Activated T-helper 2 cell treated with anti-CD3 and anti-CD28 coated beads, Interferon-gamma antibody, Interleukin-2, Interleukin-4, amounts not matched to agents 10 μg/mL and 5 μg/mL and 100 μg/mL, durations not matched to agents 14 hours and 24 hours and 36 hours (primary cell): ENCODE measurements at regions not wholly inside any gene's neighbourhood (a gene's known extent, or its start where the extent isn't known, plus 50 kb on each side); places are given as distances from the start of the nearest gene placed in this dataset.
"Not testable (repeated sequence)": the region's sequence is repeated elsewhere in the genome, so short reads cannot be mapped to it uniquely, and the experiment has no call there.

Experiments used
- DNase-seq: peaks from one replicate; pipeline ENCODE4 v3.0.0; 2021; ENCODE audit warnings: low spot score
- H3K27ac Mint-ChIP-seq: one replicate; pipeline ENCODE4 v1.8.0; 2021; ENCODE audit warnings: mixed read lengths
- H3K27me3 Mint-ChIP-seq: one replicate; pipeline ENCODE4 v1.8.0; 2021; ENCODE audit warnings: low read depth, mixed read lengths
- H3K36me3 Mint-ChIP-seq: one replicate; pipeline ENCODE4 v1.8.0; 2021; ENCODE audit warnings: low read depth, mixed read lengths
- H3K4me1 Mint-ChIP-seq: one replicate; pipeline ENCODE4 v1.8.0; 2021; ENCODE audit warnings: low read depth, mixed read lengths
- H3K4me3 Mint-ChIP-seq: one replicate; pipeline ENCODE4 v1.8.0; 2021; ENCODE audit warnings: low read depth, mild to moderate bottlenecking, moderate library complexity, mixed read lengths
- H3K9me3 Mint-ChIP-seq: one replicate; pipeline ENCODE4 v1.8.0; 2021; ENCODE audit warnings: mixed read lengths
- intact Hi-C: fragments of 100-400 bp; cut with micrococcal nuclease; formaldehyde crosslinking; loops from one replicate; pipeline ENCODE4 v1.15.1; 2023

DNA sequence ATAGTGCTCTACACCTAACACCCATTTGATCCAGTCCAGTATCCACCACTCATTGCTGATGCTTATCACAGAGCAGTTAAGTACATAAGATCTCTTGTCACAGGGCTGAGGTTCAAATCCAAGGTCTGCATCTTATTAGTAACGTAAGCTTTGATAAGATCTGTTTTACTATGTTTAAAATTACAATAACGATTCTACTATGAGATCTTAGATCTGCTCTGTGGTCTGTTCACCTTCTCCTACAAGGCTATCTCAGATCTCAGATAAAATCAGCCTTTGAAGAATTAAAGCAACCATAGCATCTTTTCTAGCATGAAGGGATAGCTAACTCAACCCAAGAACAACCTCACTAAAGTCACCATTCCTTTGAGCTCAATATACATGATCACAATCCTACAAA lies 431.0 kb upstream of the RORB start:
- Mint-ChIP-seq H3K36me3 (no peaks in the 10 kb centered on the region), H3K4me3 (no peak overlapping the region), H3K4me1 (peaks cover 11% of the 10 kb centered on the region), H3K9me3 (peaks cover 13% of the 10 kb centered on the region), H3K27ac (no peak overlapping the region), H3K27me3 (no peaks in the 10 kb centered on the region)
- intact Hi-C loops: no loop called here
- DNase-seq: no peak

DNA sequence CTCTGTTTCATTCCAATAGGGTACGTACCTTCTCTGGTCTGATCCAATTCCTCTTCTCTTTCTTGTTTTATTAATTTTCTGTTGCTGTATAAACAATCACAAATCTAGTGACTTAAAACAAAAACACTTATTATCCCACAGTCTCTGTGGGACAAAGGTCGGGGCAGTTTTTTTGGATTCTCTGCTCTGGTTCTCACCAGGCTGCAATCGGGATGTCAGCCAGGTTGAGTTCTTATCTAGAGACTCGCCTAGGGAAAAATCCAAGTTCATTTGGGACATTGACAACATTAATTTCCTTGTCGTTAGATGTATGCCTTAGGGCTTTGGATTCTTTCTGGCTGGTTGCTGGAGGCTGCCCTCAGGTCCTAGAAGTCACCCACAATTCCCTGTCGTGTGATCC lies 430.5 kb upstream of the RORB start:
- no peak for DNase-seq
- intact Hi-C loops: no loop called here
- Mint-ChIP-seq H3K4me1 (peaks cover 11% of the 10 kb centered on the region), H3K27me3 (no peaks in the 10 kb centered on the region), H3K27ac (no peak overlapping the region), H3K9me3 (peaks cover 18% of the 10 kb centered on the region), H3K36me3 (no peaks in the 10 kb centered on the region), H3K4me3 (no peak overlapping the region)

DNA sequence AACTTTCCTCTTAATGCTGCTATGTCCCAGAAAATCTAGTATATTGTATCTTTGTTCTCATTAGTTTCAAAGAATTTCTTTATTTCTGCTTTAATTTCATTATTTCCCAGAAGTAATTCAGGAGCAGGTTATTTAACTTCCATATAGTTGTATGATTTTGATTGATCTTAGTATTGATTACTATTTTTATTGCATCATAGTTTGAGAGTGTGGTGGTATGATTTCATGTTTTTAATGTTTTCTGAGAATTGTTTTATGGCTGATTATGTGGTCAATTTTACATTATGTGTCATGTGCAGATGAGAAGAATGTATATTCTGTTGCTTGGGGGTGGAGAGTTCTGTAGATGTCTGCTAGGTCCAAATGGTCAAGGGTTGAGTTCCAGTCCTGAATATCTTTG lies 425.6 kb upstream of the RORB start:
- no peaks in the 10 kb centered on the region for H3K36me3 Mint-ChIP-seq
- H3K27ac Mint-ChIP-seq: no peak overlapping the region
- H3K9me3 Mint-ChIP-seq: peaks cover 19% of the 10 kb centered on the region
- DNase-seq: no peak
- intact Hi-C loops: no loop called here
- peaks cover 5% of the 10 kb centered on the region for H3K4me1 Mint-ChIP-seq
- no peaks in the 10 kb centered on the region for H3K27me3 Mint-ChIP-seq
- H3K4me3 Mint-ChIP-seq: no peak overlapping the region

DNA sequence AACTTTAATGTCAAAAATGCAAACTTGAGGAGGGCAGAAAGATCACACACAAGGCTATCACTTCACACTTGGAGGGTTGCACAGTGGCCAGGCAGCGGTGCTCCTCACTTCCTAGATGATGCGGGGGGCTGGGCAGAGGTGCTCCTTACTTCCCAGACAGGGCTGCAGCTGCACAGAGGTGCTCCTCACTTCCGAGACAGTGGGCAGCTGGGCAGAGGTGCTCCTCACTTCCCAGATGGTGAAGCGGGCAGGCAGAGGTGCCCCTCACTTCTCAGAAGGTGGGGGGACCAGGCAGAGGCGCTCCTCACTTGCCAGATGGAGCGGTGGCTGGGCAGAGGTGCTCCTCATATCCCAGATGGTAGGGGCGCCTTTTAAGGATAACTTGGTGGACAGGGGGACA lies 423.2 kb upstream of the RORB start:
- Mint-ChIP-seq H3K9me3 (peaks cover 19% of the 10 kb centered on the region), H3K36me3 (no peaks in the 10 kb centered on the region), H3K27ac (no peak overlapping the region), H3K4me3 (no peak overlapping the region), H3K4me1 (no peaks in the 10 kb centered on the region), H3K27me3 (no peaks in the 10 kb centered on the region)
- intact Hi-C loops: no loop called here
- DNase-seq: no peak

DNA sequence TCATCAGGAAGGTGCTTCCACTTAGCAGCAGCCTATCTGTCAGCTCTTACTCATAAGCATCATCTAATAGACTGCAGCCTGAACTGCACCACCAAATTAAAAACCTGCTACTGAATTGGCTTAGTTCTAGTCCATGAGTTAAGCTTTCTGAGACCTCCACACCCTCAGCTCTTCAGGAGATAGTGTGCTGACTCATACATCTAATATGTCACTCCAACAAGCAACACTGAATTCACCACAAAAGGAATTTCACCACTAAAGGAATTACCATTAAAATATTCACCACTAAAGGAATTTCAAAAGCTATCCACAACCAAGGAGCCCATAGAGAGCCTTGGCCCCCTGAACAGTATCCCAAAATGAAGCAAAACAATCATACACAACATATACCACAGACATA lies 418.5 kb upstream of the RORB start:
- Mint-ChIP-seq H3K27ac (no peak overlapping the region), H3K9me3 (no peaks in the 10 kb centered on the region), H3K4me3 (no peak overlapping the region), H3K36me3 (no peaks in the 10 kb centered on the region), H3K4me1 (no peaks in the 10 kb centered on the region), H3K27me3 (peaks cover 2% of the 10 kb centered on the region)
- intact Hi-C loops: no loop called here
- DNase-seq: no peak

DNA sequence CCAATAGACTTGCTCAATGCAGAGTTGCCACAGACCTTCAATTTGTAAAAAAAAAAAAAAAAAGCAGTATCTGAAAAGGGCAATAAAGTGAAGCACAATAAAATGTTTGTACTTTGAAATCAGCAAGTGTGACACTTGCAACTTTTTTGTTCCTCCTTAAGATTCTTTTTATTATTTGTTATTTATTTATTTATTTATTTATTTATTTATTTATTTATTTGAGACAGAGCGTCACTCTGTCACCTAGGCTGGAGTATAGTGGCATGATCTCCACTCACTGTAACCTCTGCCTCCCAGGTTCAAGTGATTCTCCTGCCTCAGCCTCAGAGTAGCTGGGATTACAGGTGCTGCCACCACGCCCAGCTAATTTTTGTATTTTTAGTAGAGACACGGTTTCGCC lies 416.5 kb upstream of the RORB start:
- H3K9me3 Mint-ChIP-seq, intact Hi-C loops, H3K36me3 Mint-ChIP-seq, H3K27ac Mint-ChIP-seq, H3K27me3 Mint-ChIP-seq, DNase-seq, H3K4me1 Mint-ChIP-seq, H3K4me3 Mint-ChIP-seq: not testable (repeated sequence)

DNA sequence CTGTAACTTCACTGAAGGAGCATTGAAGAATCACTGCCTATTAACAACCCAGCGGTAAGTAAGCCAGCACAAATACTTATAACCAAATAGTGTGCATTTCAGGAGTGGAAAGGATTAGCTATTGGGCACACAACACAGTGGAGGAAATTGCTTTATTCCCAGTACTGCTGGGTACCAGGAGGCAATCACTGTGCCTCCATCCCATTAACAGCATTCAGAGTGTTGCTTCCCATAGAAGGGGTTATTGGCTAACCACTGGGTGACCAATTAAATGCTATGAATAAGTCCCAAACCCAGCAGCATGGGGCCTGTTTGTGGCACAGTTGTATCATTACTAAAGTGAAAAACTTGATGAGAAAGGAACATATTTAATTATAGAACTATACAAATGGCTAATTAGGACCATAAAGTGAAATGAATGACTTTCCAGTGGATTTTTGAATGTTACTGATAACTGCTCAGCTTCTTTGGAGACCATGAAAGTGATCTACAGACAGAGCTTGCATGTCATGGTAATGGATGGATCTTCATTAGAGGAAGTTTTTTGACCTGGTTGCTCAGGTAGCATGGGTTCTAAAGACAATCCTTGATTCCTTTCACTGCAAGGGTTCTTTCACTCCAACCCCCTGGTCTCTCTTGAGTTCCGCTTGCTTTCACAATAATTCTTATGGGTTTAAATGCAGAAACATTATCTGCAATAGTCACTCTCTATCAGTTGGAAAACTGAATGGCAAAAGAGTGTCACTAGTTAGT lies 413.3 kb upstream of the RORB start:
- no peaks in the 10 kb centered on the region for H3K9me3 Mint-ChIP-seq
- no peaks in the 10 kb centered on the region for H3K4me1 Mint-ChIP-seq

DNA sequence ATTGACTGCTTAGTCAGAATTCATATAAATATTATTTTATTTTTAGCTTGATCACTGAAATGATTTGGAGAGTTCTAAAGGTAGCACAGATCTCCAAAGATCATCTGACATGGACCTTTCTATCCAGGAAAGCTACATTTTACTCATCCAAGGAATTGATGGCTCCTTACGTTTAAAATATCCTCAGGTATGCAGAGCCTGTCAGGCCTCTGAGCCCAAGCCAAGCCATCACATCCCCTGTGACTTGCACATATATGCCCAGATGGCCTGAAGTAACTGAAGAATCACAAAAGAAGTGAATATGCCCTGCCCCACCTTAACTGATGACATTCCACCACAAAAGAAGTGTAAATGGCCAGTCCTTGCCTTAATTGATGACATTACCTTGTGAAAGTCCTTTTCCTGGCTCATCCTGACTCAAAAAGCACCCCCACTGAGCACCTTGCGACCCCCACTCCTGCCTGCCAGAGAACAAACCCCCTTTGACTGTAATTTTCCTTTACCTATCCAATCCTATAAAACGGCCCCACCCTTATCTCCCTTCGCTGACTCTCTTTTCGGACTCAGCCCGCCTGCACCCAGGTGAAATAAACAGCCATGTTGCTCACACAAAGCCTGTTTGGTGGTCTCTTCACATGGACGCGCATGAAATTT lies 411.6 kb upstream of the RORB start:
- intact Hi-C loops, H3K9me3 Mint-ChIP-seq, H3K4me1 Mint-ChIP-seq, H3K36me3 Mint-ChIP-seq, H3K27me3 Mint-ChIP-seq, H3K4me3 Mint-ChIP-seq, DNase-seq, H3K27ac Mint-ChIP-seq: not testable (repeated sequence)

More for the DNA sequence above, 413.3 kb upstream of the RORB start:
- no peak overlapping the region for H3K27ac Mint-ChIP-seq
- no peak for DNase-seq
- no peak overlapping the region for H3K4me3 Mint-ChIP-seq
- H3K36me3 Mint-ChIP-seq: no peaks in the 10 kb centered on the region
- intact Hi-C loops: no loop called here
- H3K27me3 Mint-ChIP-seq: peaks cover 2% of the 10 kb centered on the region

DNA sequence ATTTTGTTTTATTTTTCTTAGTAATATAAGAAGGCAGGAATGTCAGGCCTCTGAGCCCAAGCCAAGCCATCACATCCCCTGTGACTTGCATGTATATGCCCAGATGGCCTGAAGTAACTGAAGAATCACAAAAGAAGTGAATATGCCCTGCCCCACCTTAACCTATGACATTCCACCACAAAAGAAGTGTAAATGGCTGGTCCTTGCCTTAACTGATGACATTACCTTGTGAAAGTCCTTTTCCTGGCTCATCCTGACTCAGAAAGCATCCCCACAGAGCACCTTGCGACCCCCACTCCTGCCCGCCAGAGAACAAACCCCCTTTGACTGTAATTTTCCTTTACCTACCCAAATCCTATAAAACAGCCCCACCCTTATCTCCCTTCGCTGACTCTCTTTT lies 406.2 kb upstream of the RORB start:
- H3K27me3 Mint-ChIP-seq, H3K36me3 Mint-ChIP-seq, DNase-seq, H3K9me3 Mint-ChIP-seq, H3K4me3 Mint-ChIP-seq, H3K4me1 Mint-ChIP-seq, intact Hi-C loops, H3K27ac Mint-ChIP-seq: not testable (repeated sequence)

DNA sequence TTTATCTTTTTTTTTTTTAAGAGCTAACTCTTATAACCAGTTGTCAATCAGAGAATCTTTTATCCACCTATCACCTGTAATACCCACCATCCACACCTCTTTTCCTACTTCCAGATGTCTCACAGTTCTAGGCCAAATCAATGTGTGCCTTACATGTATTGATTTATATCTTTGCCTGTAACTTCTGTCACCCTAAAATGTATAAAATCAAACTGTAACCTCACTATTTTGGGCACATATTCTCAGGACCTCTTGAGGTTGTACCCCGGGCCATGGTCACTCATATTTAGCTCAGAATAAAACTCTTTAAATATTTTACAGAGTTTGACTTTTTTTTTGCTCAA lies 404.7 kb upstream of the RORB start:
- Mint-ChIP-seq H3K9me3 (no peaks in the 10 kb centered on the region), H3K27me3 (no peaks in the 10 kb centered on the region), H3K4me3 (no peak overlapping the region), H3K36me3 (no peaks in the 10 kb centered on the region), H3K4me1 (peaks cover 1% of the 10 kb centered on the region), H3K27ac (no peak overlapping the region)
- no peak for DNase-seq
- intact Hi-C loops: no loop called here

DNA sequence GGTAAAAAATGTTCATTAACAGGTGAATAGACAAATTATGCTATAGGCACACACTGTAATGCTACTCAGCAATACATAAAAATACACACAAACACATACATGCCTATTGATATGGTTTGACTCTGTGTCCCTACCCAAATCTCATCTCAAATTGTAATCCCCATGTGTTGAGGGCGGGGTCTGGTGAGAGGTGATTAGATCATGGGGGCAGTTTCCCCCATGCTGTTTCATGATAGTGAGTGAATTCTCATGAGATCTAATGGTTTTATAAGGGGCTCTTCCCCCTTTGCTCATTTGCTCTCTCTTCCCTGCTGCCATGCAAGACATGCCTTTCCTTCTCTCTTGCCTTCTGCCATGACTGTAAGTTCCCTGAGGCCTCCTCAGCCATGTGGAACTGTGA lies 403.1 kb upstream of the RORB start:
- DNase-seq: not testable (repeated sequence)

DNA sequence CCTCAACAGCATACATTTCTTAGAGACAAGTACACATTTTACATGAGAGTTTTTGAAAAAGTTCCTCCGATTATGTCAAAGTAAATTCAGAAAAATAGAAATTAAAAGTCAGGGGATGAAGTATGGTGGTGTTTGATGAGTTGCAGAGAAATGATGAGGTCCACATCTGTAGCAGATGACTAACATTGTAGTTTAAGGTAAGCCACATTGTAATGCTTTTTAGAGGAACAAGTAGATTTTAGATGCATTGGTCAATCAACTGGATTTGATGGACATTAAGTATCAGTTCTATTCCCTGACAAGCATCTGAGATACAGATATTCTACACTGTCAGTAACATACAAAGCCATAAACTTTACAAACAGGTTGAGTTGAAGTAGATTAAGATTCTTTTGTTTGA lies 402.4 kb upstream of the RORB start:
- H3K9me3 Mint-ChIP-seq: no peaks in the 10 kb centered on the region
- peaks cover 1% of the 10 kb centered on the region for H3K4me1 Mint-ChIP-seq
- DNase-seq: no peak
- no peak overlapping the region for H3K4me3 Mint-ChIP-seq
- H3K27ac Mint-ChIP-seq: no peak overlapping the region
- H3K27me3 Mint-ChIP-seq: no peaks in the 10 kb centered on the region
- intact Hi-C loops: no loop called here
- H3K36me3 Mint-ChIP-seq: no peaks in the 10 kb centered on the region

More for the DNA sequence above, 403.1 kb upstream of the RORB start:
- intact Hi-C loops, H3K36me3 Mint-ChIP-seq, H3K4me1 Mint-ChIP-seq, H3K27ac Mint-ChIP-seq, H3K27me3 Mint-ChIP-seq, H3K4me3 Mint-ChIP-seq, H3K9me3 Mint-ChIP-seq: not testable (repeated sequence)

DNA sequence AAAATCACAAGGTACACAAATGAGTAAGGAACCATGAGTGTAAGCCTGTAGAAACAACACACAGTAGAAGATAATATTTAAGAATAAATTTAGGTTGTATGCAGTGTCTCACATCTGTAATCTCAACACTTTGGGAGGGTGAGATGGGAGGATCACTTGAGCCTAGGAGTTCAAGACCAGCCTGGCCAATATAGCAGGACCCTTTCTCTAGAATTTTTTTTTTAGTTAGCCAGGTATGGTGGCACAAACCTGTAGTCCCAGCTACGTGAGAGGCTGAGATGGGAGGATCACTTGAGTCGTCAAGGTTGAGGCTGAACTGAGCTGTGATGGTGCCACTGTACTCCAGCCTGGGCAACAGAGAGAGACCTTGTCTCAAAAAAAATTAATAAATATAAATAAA lies 401.2 kb upstream of the RORB start:
- no peak overlapping the region for H3K27ac Mint-ChIP-seq
- H3K27me3 Mint-ChIP-seq: no peaks in the 10 kb centered on the region
- no peaks in the 10 kb centered on the region for H3K36me3 Mint-ChIP-seq
- no peaks in the 10 kb centered on the region for H3K9me3 Mint-ChIP-seq
- H3K4me1 Mint-ChIP-seq: peaks cover 1% of the 10 kb centered on the region
- H3K4me3 Mint-ChIP-seq: no peak overlapping the region
- intact Hi-C loops: no loop called here
- no peak for DNase-seq
